PC-9 (cell line): ENCODE measurements at regions not wholly inside any gene's neighbourhood (a gene's known extent, or its start where the extent isn't known, plus 50 kb on each side); places are given as distances from the start of the nearest gene placed in this dataset.

Experiments
- CTCF ChIP-seq: fragments of 200-600 bp; sonication (generic); conservative IDR thresholded peaks from 2 replicates; pipeline ENCODE4 v1.6.1; 2017; ENCODE audit warnings: mixed run types, antibody characterized with exemption, mild to moderate bottlenecking, moderate library complexity
- EZH2 ChIP-seq: fragments of 200-600 bp; sonication (generic); IDR thresholded peaks from 2 replicates; pipeline ENCODE4 v1.8.0; 2017; ENCODE audit warnings: antibody characterized with exemption, low read depth

GRCh38 chr15:46278486-46279090 is 643.8 kb downstream of the SQOR start:
- TF ChIP-seq CTCF (no peak), EZH2 (no peak)
